ENCODE measurements at regions not wholly inside any gene's neighbourhood (a gene's known extent, or its start where the extent isn't known, plus 50 kb on each side); places are given as distances from the start of the nearest gene placed in this dataset.
"Not testable (repeated sequence)": the region's sequence is repeated elsewhere in the genome, so short reads cannot be mapped to it uniquely, and the experiment has no call there.

DNA sequence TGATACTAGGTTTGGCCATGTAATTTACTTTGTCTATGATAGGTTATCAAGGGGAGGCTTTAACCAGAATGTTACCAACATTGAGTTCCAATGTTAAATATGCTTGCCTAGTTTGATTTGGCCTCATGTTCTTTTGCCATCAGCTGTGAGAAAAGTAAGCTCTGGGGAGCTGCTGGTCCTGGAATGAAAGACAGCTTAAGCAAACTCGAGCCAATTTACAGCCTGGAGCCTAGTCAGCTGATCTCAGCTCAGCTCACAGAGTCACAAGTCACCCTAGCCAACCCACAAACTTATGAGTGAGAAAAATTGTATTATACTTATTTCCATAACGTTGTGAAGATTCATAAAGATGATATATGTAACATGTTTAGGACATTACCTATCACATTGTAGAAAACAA lies 426.7 kb downstream of the RWDD3 start:
- Histone ChIP-seq H3K79me2 (ENCODE audit: control insufficient read depth, insufficient read depth, low read length) (no peaks in the 10 kb centered on the region), H3K27ac (ENCODE audit: control insufficient read depth, insufficient read depth, low read length) (no peak overlapping the region), H3K9me1 (ENCODE audit: control insufficient read depth, extremely low read depth, insufficient read depth, low read length) (no peaks in the 10 kb centered on the region), H3K9me3 (ENCODE audit: control insufficient read depth, low read depth, low read length) (no peaks in the 10 kb centered on the region), H3K36me3 (ENCODE audit: control insufficient read depth in 2 of 2, extremely low read depth in 1 of 2, insufficient read depth in 2 of 2, low read length in 2 of 2) (no peaks in the 10 kb centered on the region), H3K27me3 (ENCODE audit: control insufficient read depth, extremely low read depth, insufficient read depth, low read length) (no peaks in the 10 kb centered on the region), H3K9ac (ENCODE audit: control insufficient read depth, extremely low read depth, insufficient read depth, low read length) (no peak overlapping the region), H3K4me1 (ENCODE audit: control insufficient read depth, extremely low read depth, insufficient read depth, low read length) (no peaks in the 10 kb centered on the region), H4K20me1 (ENCODE audit: control insufficient read depth, extremely low read depth, insufficient read depth, low read length) (no peaks in the 10 kb centered on the region), H3K4me3 (ENCODE audit: control insufficient read depth in 2 of 3, extremely low read depth in 1 of 3, insufficient read depth in 2 of 3, low read depth in 1 of 3, low read length in 3 of 3) (no peak overlapping the region), H3K4me2 (ENCODE audit: control insufficient read depth, extremely low read depth, insufficient read depth, low read depth, low read length) (no peak overlapping the region), H2AFZ (ENCODE audit: control insufficient read depth, low read length) (no peak overlapping the region)
- dilution Hi-C loops (cut with MboI; ENCODE audit: extremely low pct_ligation_motif_present, low sequenced_read_pairs): no loop called here
- FAIRE-seq (no peak), DNase-seq (ENCODE audit: low read depth, low spot score) (no peak)
- no peak for TF ChIP-seq EZH2 (IDR thresholded peaks at IDR 0.05; ENCODE audit: low read length)
- TF ChIP-seq, protein P1, sequence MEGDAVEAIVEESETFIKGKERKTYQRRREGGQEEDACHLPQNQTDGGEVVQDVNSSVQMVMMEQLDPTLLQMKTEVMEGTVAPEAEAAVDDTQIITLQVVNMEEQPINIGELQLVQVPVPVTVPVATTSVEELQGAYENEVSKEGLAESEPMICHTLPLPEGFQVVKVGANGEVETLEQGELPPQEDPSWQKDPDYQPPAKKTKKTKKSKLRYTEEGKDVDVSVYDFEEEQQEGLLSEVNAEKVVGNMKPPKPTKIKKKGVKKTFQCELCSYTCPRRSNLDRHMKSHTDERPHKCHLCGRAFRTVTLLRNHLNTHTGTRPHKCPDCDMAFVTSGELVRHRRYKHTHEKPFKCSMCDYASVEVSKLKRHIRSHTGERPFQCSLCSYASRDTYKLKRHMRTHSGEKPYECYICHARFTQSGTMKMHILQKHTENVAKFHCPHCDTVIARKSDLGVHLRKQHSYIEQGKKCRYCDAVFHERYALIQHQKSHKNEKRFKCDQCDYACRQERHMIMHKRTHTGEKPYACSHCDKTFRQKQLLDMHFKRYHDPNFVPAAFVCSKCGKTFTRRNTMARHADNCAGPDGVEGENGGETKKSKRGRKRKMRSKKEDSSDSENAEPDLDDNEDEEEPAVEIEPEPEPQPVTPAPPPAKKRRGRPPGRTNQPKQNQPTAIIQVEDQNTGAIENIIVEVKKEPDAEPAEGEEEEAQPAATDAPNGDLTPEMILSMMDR (optimal IDR thresholded peaks at IDR 0.05 in 1 of 3, IDR thresholded peaks at IDR 0.05 in 1 of 3, conservative IDR thresholded peaks at IDR 0.05 in 1 of 3; ENCODE audit: extremely low read depth in 1 of 3, insufficient read depth in 2 of 3, low read length in 3 of 3): no peak

DNA sequence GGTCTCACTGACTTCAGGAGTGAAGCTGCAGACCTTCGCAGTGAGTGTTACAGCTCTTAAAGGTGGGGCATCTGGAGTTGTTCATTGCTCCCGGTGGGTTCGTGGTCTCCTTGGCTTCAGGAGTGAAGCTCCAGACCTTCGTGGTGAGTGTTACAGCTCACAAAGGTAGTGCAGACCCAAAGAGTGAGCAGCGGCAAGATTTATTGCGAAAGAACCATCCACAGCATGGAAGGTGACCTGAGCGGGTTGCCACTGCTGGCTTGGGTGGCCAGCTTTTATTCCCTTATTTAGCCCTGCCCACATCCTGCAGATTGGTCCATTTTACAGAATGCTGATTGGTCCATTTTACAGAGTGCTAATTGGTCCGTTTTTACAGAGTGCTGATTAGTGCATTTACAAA lies 429.5 kb downstream of the RWDD3 start:
- H3K36me3 ChIP-seq (ENCODE audit: control insufficient read depth in 2 of 2, extremely low read depth in 1 of 2, insufficient read depth in 2 of 2, low read length in 2 of 2); H3K4me2 ChIP-seq (ENCODE audit: control insufficient read depth, extremely low read depth, insufficient read depth, low read depth, low read length); H3K4me3 ChIP-seq (ENCODE audit: control insufficient read depth in 2 of 3, extremely low read depth in 1 of 3, insufficient read depth in 2 of 3, low read depth in 1 of 3, low read length in 3 of 3); H3K9me3 ChIP-seq (ENCODE audit: control insufficient read depth, low read depth, low read length); FAIRE-seq; H4K20me1 ChIP-seq (ENCODE audit: control insufficient read depth, extremely low read depth, insufficient read depth, low read length); dilution Hi-C loops (cut with MboI; ENCODE audit: extremely low pct_ligation_motif_present, low sequenced_read_pairs); H3K27me3 ChIP-seq (ENCODE audit: control insufficient read depth, extremely low read depth, insufficient read depth, low read length); H3K4me1 ChIP-seq (ENCODE audit: control insufficient read depth, extremely low read depth, insufficient read depth, low read length); H3K9me1 ChIP-seq (ENCODE audit: control insufficient read depth, extremely low read depth, insufficient read depth, low read length); H3K79me2 ChIP-seq (ENCODE audit: control insufficient read depth, insufficient read depth, low read length); H3K9ac ChIP-seq (ENCODE audit: control insufficient read depth, extremely low read depth, insufficient read depth, low read length); H3K27ac ChIP-seq (ENCODE audit: control insufficient read depth, insufficient read depth, low read length); H2AFZ ChIP-seq (ENCODE audit: control insufficient read depth, low read length); DNase-seq (ENCODE audit: low read depth, low spot score): not testable (repeated sequence)

- H3K36me3 ChIP-seq (ENCODE audit: control insufficient read depth in 2 of 2, extremely low read depth in 1 of 2, insufficient read depth in 2 of 2, low read length in 2 of 2): no peaks in the 10 kb centered on the region
- H3K79me2 ChIP-seq (ENCODE audit: control insufficient read depth, insufficient read depth, low read length): no peaks in the 10 kb centered on the region
- no peak overlapping the region for H3K27ac ChIP-seq (ENCODE audit: control insufficient read depth, insufficient read depth, low read length)
- no peak overlapping the region for H3K9ac ChIP-seq (ENCODE audit: control insufficient read depth, extremely low read depth, insufficient read depth, low read length)
- no peaks in the 10 kb centered on the region for H3K4me1 ChIP-seq (ENCODE audit: control insufficient read depth, extremely low read depth, insufficient read depth, low read length)
- FAIRE-seq (no peak), DNase-seq (ENCODE audit: low read depth, low spot score) (no peak)
- TF ChIP-seq EZH2 (IDR thresholded peaks at IDR 0.05; ENCODE audit: low read length): no peak
- TF ChIP-seq, protein P1 (optimal IDR thresholded peaks at IDR 0.05 in 1 of 3, IDR thresholded peaks at IDR 0.05 in 1 of 3, conservative IDR thresholded peaks at IDR 0.05 in 1 of 3; ENCODE audit: extremely low read depth in 1 of 3, insufficient read depth in 2 of 3, low read length in 3 of 3): no peak
- no peaks in the 10 kb centered on the region for H4K20me1 ChIP-seq (ENCODE audit: control insufficient read depth, extremely low read depth, insufficient read depth, low read length)
- no peaks in the 10 kb centered on the region for H3K9me1 ChIP-seq (ENCODE audit: control insufficient read depth, extremely low read depth, insufficient read depth, low read length)
- no peak overlapping the region for H2AFZ ChIP-seq (ENCODE audit: control insufficient read depth, low read length)
- H3K4me2 ChIP-seq (ENCODE audit: control insufficient read depth, extremely low read depth, insufficient read depth, low read depth, low read length): no peak overlapping the region
- dilution Hi-C loops (cut with MboI; ENCODE audit: extremely low pct_ligation_motif_present, low sequenced_read_pairs): no loop called here
- H3K4me3 ChIP-seq (ENCODE audit: control insufficient read depth in 2 of 3, extremely low read depth in 1 of 3, insufficient read depth in 2 of 3, low read depth in 1 of 3, low read length in 3 of 3): no peak overlapping the region
- H3K9me3 ChIP-seq (ENCODE audit: control insufficient read depth, low read depth, low read length): no peaks in the 10 kb centered on the region
- H3K27me3 ChIP-seq (ENCODE audit: control insufficient read depth, extremely low read depth, insufficient read depth, low read length): no peaks in the 10 kb centered on the region
These were observed 434.2 kb downstream of the RWDD3 start for GRCh38 chr1:95668165-95668564.

DNA sequence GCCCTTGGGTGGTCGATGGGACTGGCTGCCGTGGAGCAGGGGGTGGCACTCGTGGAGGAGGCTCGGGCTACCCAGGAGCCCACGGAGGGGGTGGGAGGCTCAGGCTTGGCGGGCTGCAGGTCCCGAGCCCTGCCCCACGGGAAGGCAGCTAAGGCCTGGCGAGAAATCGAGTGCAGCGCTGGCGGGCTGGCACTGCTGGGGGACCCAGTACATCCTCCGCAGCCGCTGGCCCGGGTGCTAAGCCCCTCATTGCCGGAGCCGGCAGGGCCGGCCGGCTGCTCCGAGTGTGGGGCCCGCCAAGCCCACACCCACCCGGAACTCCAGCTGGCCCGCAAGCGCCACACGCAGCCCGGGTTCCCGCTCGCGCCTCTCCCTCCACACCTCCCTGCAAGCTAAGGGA lies 435.6 kb downstream of the RWDD3 start:
- H3K4me1 ChIP-seq (ENCODE audit: control insufficient read depth, extremely low read depth, insufficient read depth, low read length); H3K9me3 ChIP-seq (ENCODE audit: control insufficient read depth, low read depth, low read length); H3K9me1 ChIP-seq (ENCODE audit: control insufficient read depth, extremely low read depth, insufficient read depth, low read length); H3K4me2 ChIP-seq (ENCODE audit: control insufficient read depth, extremely low read depth, insufficient read depth, low read depth, low read length); FAIRE-seq; DNase-seq (ENCODE audit: low read depth, low spot score); H3K27me3 ChIP-seq (ENCODE audit: control insufficient read depth, extremely low read depth, insufficient read depth, low read length); H3K79me2 ChIP-seq (ENCODE audit: control insufficient read depth, insufficient read depth, low read length); H4K20me1 ChIP-seq (ENCODE audit: control insufficient read depth, extremely low read depth, insufficient read depth, low read length); H3K9ac ChIP-seq (ENCODE audit: control insufficient read depth, extremely low read depth, insufficient read depth, low read length); dilution Hi-C loops (cut with MboI; ENCODE audit: extremely low pct_ligation_motif_present, low sequenced_read_pairs); H3K27ac ChIP-seq (ENCODE audit: control insufficient read depth, insufficient read depth, low read length); H2AFZ ChIP-seq (ENCODE audit: control insufficient read depth, low read length); H3K36me3 ChIP-seq (ENCODE audit: control insufficient read depth in 2 of 2, extremely low read depth in 1 of 2, insufficient read depth in 2 of 2, low read length in 2 of 2); H3K4me3 ChIP-seq (ENCODE audit: control insufficient read depth in 2 of 3, extremely low read depth in 1 of 3, insufficient read depth in 2 of 3, low read depth in 1 of 3, low read length in 3 of 3): not testable (repeated sequence)

Data from keratinocyte (primary cell).